SKM-1 treated with dmso at 0.1 percent for 144 hours (cell line): ENCODE measurements at regions not wholly inside any gene's neighbourhood (a gene's known extent, or its start where the extent isn't known, plus 50 kb on each side); places are given as distances from the start of the nearest gene placed in this dataset.

Experiments used
- DNase-seq: peaks from one replicate; lab custom pipeline; 2025; ENCODE audit not compliant: unreplicated experiment; lab: John Stamatoyannopoulos, UW

- no peak for DNase-seq
Measured at GRCh38 chr18:25650201-25650941, 298.4 kb upstream of the ZNF521 start.

- DNase-seq = no peak
Measured at GRCh38 chr18:25648716-25649260, 296.8 kb upstream of the ZNF521 start.

DNA sequence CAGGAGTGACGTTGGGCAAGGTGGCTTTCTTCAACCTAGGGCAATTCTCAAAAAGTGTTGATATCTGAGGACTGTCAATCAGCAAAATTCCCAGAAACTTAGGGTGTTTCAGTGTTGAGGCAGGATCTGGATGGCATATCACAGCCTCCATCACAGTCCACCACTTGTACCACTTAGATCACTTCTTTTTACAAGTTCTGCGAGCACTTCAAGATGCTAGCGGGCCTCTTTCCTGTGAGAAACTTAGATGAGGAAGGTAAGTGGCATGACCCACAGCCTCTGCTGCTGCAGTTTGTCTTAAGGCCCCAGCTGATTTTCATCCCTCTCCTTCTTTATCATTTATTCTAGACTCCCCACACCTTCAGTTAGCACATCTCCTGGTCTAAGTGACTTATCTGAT lies 295.4 kb upstream of the ZNF521 start:
- no peak for DNase-seq

- no peak for DNase-seq
Measured at GRCh38 chr18:25646971-25647370, 295.0 kb upstream of the ZNF521 start.

GRCh38 chr18:25639596-25639995 lies 287.6 kb upstream of the ZNF521 start:
- no peak for DNase-seq

DNA sequence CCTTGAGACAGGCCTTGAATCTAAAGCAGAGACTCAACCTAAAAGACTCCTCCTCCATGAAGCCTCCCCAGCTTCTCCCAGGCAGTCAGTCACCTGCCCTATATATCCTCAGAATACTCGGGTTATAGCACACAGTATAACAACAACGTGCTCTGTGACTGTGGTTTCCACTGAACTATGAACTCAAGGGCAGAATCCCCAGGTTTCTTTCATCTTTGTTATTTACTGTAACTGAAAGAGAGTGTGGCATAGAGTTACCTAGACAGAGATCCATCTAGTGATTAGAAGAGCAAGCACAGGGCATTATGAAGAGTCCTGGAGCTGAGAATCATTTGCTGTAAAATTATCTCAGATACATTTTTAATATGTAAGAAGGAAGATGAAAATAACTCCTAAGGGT lies 281.6 kb upstream of the ZNF521 start:
- no peak for DNase-seq

DNA sequence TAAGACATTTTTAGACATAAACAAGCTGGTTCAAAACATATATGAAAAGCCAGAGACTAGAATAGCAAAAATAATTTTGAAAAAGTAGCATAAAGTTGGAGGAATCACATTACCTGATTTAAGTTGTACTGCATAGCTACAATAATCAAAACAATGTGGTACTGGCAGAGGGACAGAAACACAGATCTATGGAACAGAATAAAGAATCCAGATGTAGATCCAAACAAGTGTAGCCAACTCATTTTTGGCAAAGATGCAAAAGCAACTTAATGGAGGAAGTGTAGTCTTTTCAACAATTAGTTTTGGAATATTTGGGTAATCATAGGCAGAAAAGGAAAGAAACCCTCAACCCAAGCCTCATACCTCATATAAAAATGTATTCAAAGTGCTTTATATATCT lies 278.7 kb upstream of the ZNF521 start:
- DNase-seq = no peak

- DNase-seq = no peak
Measured at GRCh38 chr18:25621682-25622081, 269.7 kb upstream of the ZNF521 start.

GRCh38 chr18:25621144-25621543 lies 269.2 kb upstream of the ZNF521 start:
- DNase-seq = no peak

DNA sequence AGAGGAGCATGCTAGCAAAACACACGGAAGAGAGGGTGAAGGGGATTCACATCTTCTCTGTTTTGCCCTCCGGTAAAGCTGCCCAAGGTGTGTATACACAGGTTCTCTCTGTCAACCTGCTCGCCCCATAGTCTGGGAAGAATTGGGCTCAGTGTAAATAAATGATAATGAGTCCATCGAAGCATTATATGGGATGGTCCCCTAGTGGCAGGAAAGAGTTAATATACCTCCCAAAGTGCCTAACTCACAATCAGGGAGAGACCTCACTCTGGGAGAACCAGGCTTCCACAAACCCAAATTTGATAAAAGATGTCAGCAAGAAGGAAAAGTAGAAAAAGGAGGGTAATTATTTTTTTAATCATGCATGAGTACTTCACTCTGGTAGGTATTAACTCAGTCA lies 262.2 kb upstream of the ZNF521 start:
- DNase-seq = no peak

GRCh38 chr18:25612466-25612865 lies 260.5 kb upstream of the ZNF521 start:
- no peak for DNase-seq

DNA sequence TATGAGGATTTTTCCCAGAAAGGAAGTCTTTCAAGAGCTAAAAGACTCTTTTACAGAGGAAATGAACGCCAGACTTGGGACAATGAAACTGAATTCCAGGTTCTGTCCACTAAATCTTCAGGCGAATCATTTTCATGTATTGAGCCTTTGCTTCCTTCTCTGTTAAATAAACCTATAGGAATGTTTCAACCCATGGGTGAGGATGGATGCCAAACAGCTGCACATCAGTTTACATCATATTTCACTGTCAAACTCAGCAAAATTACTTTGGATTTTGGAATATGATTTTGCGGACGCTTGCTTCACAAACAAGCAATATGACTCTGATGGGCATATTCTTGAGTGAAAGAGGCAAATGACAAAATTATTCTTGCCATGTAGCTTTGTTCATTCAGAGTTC lies 256.1 kb upstream of the ZNF521 start:
- DNase-seq = no peak

GRCh38 chr18:25604894-25605597 lies 253.1 kb upstream of the ZNF521 start:
- no peak for DNase-seq

- DNase-seq = no peak
Measured at GRCh38 chr18:25604196-25604893, 252.4 kb upstream of the ZNF521 start.

DNA sequence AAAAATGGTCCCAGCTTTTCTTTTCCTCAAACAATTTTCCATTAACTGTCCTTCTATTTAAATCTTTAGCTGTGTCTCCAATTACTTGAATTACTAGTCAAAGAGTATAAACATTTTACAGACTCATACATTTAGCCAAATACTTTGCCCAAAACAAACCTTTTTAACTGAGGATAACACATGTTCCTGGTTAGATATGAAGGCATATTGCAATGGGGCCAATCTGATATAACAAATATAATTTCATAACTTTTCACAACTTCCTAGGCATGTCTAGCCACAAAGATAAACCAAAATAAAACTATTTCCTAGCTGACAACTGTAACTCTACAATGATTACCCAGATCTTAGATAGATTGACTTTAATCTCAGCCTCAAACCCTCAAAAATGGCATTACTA lies 247.5 kb upstream of the ZNF521 start:
- no peak for DNase-seq

GRCh38 chr18:25597476-25597875 lies 245.5 kb upstream of the ZNF521 start:
- DNase-seq = no peak

GRCh38 chr18:25595274-25596060 lies 243.5 kb upstream of the ZNF521 start:
- no peak for DNase-seq

- no peak for DNase-seq
Measured at GRCh38 chr18:25594351-25594750, 242.4 kb upstream of the ZNF521 start.

- DNase-seq = no peak
Measured at GRCh38 chr18:25592804-25593360, 240.9 kb upstream of the ZNF521 start.

DNA sequence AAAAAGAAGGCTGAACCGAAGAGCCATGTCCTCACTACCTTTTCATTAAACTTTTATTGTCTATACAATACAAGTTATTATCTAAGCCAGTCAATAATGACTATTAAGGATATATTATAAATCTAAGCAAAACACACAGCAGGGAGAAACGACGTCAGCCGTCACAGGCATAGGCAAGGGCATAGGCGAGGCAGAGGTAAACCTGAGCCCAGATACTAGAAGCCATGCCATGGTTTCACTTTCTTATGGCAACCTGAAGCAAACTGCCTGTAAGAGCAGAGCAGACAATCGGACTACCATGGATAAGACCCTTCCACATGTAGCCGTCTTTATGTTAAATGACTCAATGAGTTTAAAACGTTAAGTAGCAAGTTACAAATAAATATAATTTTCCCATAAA lies 238.5 kb upstream of the ZNF521 start:
- no peak for DNase-seq

- no peak for DNase-seq
Measured at GRCh38 chr18:25587545-25587944, 235.6 kb upstream of the ZNF521 start.
